GM18508 (cell line): ENCODE measurements at regions not wholly inside any gene's neighbourhood (a gene's known extent, or its start where the extent isn't known, plus 50 kb on each side); places are given as distances from the start of the nearest gene placed in this dataset.

ENCODE experiments used
- ATAC-seq: cut with Tn5 transposase; IDR thresholded peaks from one replicate; pipeline ENCODE4 v1.9.1; 2021; ENCODE audit warnings: moderate number of reproducible peaks; ENCODE audit not compliant: insufficient read depth, unreplicated experiment

GRCh38 chr5:107100121-107100520 is 570.6 kb downstream of the EFNA5 start:
- ATAC-seq, result no peak

GRCh38 chr5:107099506-107099905 is 571.2 kb downstream of the EFNA5 start:
- ATAC-seq, result no peak

- ATAC-seq, result no peak
Measured at GRCh38 chr5:107092695-107093094, 578.0 kb downstream of the EFNA5 start.

- ATAC-seq, result no peak
Measured at GRCh38 chr5:107090506-107090905, 580.2 kb downstream of the EFNA5 start.

GRCh38 chr5:107088907-107089306 is 581.8 kb downstream of the EFNA5 start:
- no peak for ATAC-seq

- no peak for ATAC-seq
Measured at GRCh38 chr5:107085572-107085971, 585.2 kb downstream of the EFNA5 start.

GRCh38 chr5:107074996-107075395 is 595.7 kb downstream of the EFNA5 start:
- no peak for ATAC-seq

- ATAC-seq, result no peak
Measured at GRCh38 chr5:107072967-107073366, 597.8 kb downstream of the EFNA5 start.

- no peak for ATAC-seq
Measured at GRCh38 chr5:107072440-107072839, 598.3 kb downstream of the EFNA5 start.

- no peak for ATAC-seq
Measured at GRCh38 chr5:107068782-107069181, 602.0 kb downstream of the EFNA5 start.

- ATAC-seq, result no peak
Measured at GRCh38 chr5:107067395-107067794, 603.3 kb downstream of the EFNA5 start.

GRCh38 chr5:107063511-107063910 is 607.2 kb downstream of the EFNA5 start:
- no peak for ATAC-seq

GRCh38 chr5:107058803-107059202 is 611.9 kb downstream of the EFNA5 start:
- no peak for ATAC-seq

GRCh38 chr5:107058235-107058634 is 612.5 kb downstream of the EFNA5 start:
- ATAC-seq, result no peak

- no peak for ATAC-seq
Measured at GRCh38 chr5:107056278-107056677, 614.5 kb downstream of the EFNA5 start.

- ATAC-seq, result no peak
Measured at GRCh38 chr5:107047048-107047447, 623.7 kb downstream of the EFNA5 start.

- no peak for ATAC-seq
Measured at GRCh38 chr5:107043665-107044064, 627.1 kb downstream of the EFNA5 start.

- ATAC-seq, result no peak
Measured at GRCh38 chr5:107040907-107041306, 629.8 kb downstream of the EFNA5 start.

- no peak for ATAC-seq
Measured at GRCh38 chr5:107032629-107033028, 638.1 kb downstream of the EFNA5 start.

GRCh38 chr5:107028938-107029337 is 641.8 kb downstream of the EFNA5 start:
- no peak for ATAC-seq

GRCh38 chr5:107025712-107026497 is 644.8 kb downstream of the EFNA5 start:
- no peak for ATAC-seq

GRCh38 chr5:107023732-107024131 is 647.0 kb downstream of the EFNA5 start:
- no peak for ATAC-seq
